ENCODE measurements at regions not wholly inside any gene's neighbourhood (a gene's known extent, or its start where the extent isn't known, plus 50 kb on each side); places are given as distances from the start of the nearest gene placed in this dataset.

GRCh38 chr3:31057891-31058290 lies 163.4 kb upstream of the GADL1 start:
- TF ChIP-seq EZH2phosphoT487 (IDR thresholded peaks at IDR 0.05; ENCODE audit: borderline replicate concordance) (no peak), CTCF (conservative IDR thresholded peaks at IDR 0.05; ENCODE audit: low read length) (no peak)
- no peaks in the 10 kb centered on the region for H3K9me2 ChIP-seq (replicated peaks; ENCODE audit: low read depth, low read length)
- H3K4me3 ChIP-seq (ENCODE audit: low read length, poor library complexity, severe bottlenecking): no peak overlapping the region
- no peaks in the 10 kb centered on the region for H3K4me1 ChIP-seq (ENCODE audit: insufficient read depth, low read length, poor library complexity, severe bottlenecking)
- no peaks in the 10 kb centered on the region; the same call in 1 of the 2 replicates for H3K36me3 ChIP-seq (ENCODE audit: insufficient read depth, low read length)
- no peaks in the 10 kb centered on the region for H4K20me1 ChIP-seq (ENCODE audit: insufficient read depth, low read length, poor library complexity, severe bottlenecking)
- no peak overlapping the region for H3K9ac ChIP-seq (ENCODE audit: low read depth, low read length, poor library complexity, severe bottlenecking)
- H3K79me2 ChIP-seq (ENCODE audit: insufficient read depth, low read length): no peaks in the 10 kb centered on the region
- H3F3A ChIP-seq (ENCODE audit: low read depth): no peaks in the 10 kb centered on the region
- H2AFZ ChIP-seq (ENCODE audit: low read length): no peak overlapping the region
- no peak overlapping the region for H3K4me2 ChIP-seq (ENCODE audit: low read depth, low read length, poor library complexity, severe bottlenecking)
- peaks cover 15% of the 10 kb centered on the region for H3K9me3 ChIP-seq (ENCODE audit: insufficient read depth, low read depth, low read length)
- H3K27me3 ChIP-seq (ENCODE audit: insufficient read depth, low read length, poor library complexity, severe bottlenecking): no peaks in the 10 kb centered on the region

DNA sequence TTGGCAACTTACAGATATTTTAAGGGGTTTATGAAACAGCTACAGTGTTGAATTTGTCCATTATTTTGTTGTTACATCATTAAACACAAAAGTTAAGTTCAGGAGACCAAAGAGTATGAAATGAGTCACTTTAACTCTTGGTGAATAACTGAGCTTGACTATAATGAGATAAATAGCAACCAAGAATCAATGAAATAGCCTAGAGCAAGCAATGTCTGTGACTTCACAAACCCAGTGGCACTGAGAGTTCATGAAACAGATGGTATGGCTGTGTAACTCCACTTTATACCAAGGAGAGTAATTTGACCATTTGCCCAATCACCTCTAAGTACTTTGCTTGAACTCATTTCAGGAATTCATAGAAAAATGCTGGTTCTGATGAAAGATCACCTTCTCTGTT lies 169.6 kb upstream of the GADL1 start:
- Histone ChIP-seq H3F3A (ENCODE audit: low read depth) (no peaks in the 10 kb centered on the region), H3K9me2 (replicated peaks; ENCODE audit: low read depth, low read length) (no peaks in the 10 kb centered on the region)

DNA sequence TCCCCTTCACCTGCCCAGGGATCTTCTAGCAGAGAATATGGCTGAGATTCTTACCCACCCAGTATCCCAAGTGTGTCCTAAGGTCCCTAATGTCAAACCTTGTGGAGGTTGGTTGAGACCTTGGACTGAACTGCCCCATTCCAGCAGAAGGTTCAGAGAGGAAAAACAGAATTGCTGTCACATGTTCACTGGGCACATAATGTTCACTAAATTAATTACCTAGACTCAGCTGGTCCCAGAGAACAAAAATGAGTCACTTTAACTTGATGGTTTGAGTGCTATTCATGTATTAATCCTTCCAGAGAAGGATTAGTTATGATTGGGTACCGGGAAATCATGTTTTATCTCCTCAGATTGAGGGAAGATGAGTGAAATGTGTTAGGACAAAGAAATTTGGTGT lies 171.3 kb upstream of the GADL1 start:
- peaks cover 1% of the 10 kb centered on the region; the same call in 1 of the 2 replicates for H3K9me3 ChIP-seq (ENCODE audit: insufficient read depth, low read depth, low read length)
- H3K4me3 ChIP-seq (ENCODE audit: low read length, poor library complexity, severe bottlenecking): no peak overlapping the region
- H3K9me2 ChIP-seq (replicated peaks; ENCODE audit: low read depth, low read length): no peaks in the 10 kb centered on the region
- H4K20me1 ChIP-seq (ENCODE audit: insufficient read depth, low read length, poor library complexity, severe bottlenecking): no peaks in the 10 kb centered on the region
- H3K4me2 ChIP-seq (ENCODE audit: low read depth, low read length, poor library complexity, severe bottlenecking): no peak overlapping the region
- no peaks in the 10 kb centered on the region for H3K36me3 ChIP-seq (ENCODE audit: insufficient read depth, low read length)
- H3F3A ChIP-seq (ENCODE audit: low read depth): no peaks in the 10 kb centered on the region
- no peak overlapping the region for H3K9ac ChIP-seq (ENCODE audit: low read depth, low read length, poor library complexity, severe bottlenecking)
- H3K4me1 ChIP-seq (ENCODE audit: insufficient read depth, low read length, poor library complexity, severe bottlenecking): no peaks in the 10 kb centered on the region
- no peak for TF ChIP-seq CTCF (conservative IDR thresholded peaks at IDR 0.05; ENCODE audit: low read length)
- TF ChIP-seq EZH2phosphoT487 (IDR thresholded peaks at IDR 0.05; ENCODE audit: borderline replicate concordance): no peak
- no peaks in the 10 kb centered on the region for H3K27me3 ChIP-seq (ENCODE audit: insufficient read depth, low read length, poor library complexity, severe bottlenecking)
- no peaks in the 10 kb centered on the region for H3K79me2 ChIP-seq (ENCODE audit: insufficient read depth, low read length)
- no peak overlapping the region for H2AFZ ChIP-seq (ENCODE audit: low read length)

More for the DNA sequence above, 169.6 kb upstream of the GADL1 start:
- Histone ChIP-seq H3K4me2 (ENCODE audit: low read depth, low read length, poor library complexity, severe bottlenecking) (no peak overlapping the region), H4K20me1 (ENCODE audit: insufficient read depth, low read length, poor library complexity, severe bottlenecking) (no peaks in the 10 kb centered on the region), H3K9ac (ENCODE audit: low read depth, low read length, poor library complexity, severe bottlenecking) (no peak overlapping the region), H3K36me3 (ENCODE audit: insufficient read depth, low read length) (no peaks in the 10 kb centered on the region; the same call in 1 of the 2 replicates), H3K27me3 (ENCODE audit: insufficient read depth, low read length, poor library complexity, severe bottlenecking) (no peaks in the 10 kb centered on the region), H3K4me3 (ENCODE audit: low read length, poor library complexity, severe bottlenecking) (no peak overlapping the region), H2AFZ (ENCODE audit: low read length) (no peak overlapping the region), H3K9me3 (ENCODE audit: insufficient read depth, low read depth, low read length) (peaks cover 6% of the 10 kb centered on the region; the same call in 1 of the 2 replicates), H3K79me2 (ENCODE audit: insufficient read depth, low read length) (no peaks in the 10 kb centered on the region), H3K4me1 (ENCODE audit: insufficient read depth, low read length, poor library complexity, severe bottlenecking) (no peaks in the 10 kb centered on the region)
- no peak for TF ChIP-seq EZH2phosphoT487 (IDR thresholded peaks at IDR 0.05; ENCODE audit: borderline replicate concordance)
- TF ChIP-seq CTCF (conservative IDR thresholded peaks at IDR 0.05; ENCODE audit: low read length): no peak

All from Loucy (cell line).